HG02981 (cell line): ENCODE measurements at regions not wholly inside any gene's neighbourhood (a gene's known extent, or its start where the extent isn't known, plus 50 kb on each side); places are given as distances from the start of the nearest gene placed in this dataset.
A peak's percentile ranks its signal among the peaks of the same experiment; 100 is the strongest.
"Not testable (repeated sequence)": the region's sequence is repeated elsewhere in the genome, so short reads cannot be mapped to it uniquely, and the experiment has no call there.

ENCODE experiments used
- ATAC-seq: cut with Tn5 transposase; IDR thresholded peaks from one replicate; pipeline ENCODE4 v1.9.1; 2021; ENCODE audit warnings: mild to moderate bottlenecking, moderate library complexity; ENCODE audit not compliant: unreplicated experiment

GRCh38 chr2:88802026-88802425, 110.6 kb downstream of the RPIA start:
- ATAC-seq: not testable (repeated sequence)

- no peak for ATAC-seq
These were observed 115.9 kb downstream of the RPIA start for GRCh38 chr2:88807237-88807962.

- ATAC-seq: no peak
These were observed 116.6 kb downstream of the RPIA start for GRCh38 chr2:88808083-88808482.

GRCh38 chr2:88808652-88809051, 117.2 kb downstream of the RPIA start:
- no peak for ATAC-seq

GRCh38 chr2:88809216-88809615, 117.7 kb downstream of the RPIA start:
- no peak for ATAC-seq

- peak; percentile 78 for ATAC-seq
These were observed 118.5 kb downstream of the RPIA start for GRCh38 chr2:88810017-88810416.

- no peak for ATAC-seq
These were observed 119.0 kb downstream of the RPIA start for GRCh38 chr2:88810488-88810887.

GRCh38 chr2:88811233-88811632, 119.8 kb downstream of the RPIA start:
- no peak for ATAC-seq

- no peak for ATAC-seq
These were observed 120.2 kb downstream of the RPIA start for GRCh38 chr2:88811681-88812080.

- ATAC-seq: no peak
These were observed 122.1 kb downstream of the RPIA start for GRCh38 chr2:88813612-88814011.

- no peak for ATAC-seq
These were observed 123.8 kb downstream of the RPIA start for GRCh38 chr2:88815282-88815681.

GRCh38 chr2:88815697-88816096, 124.2 kb downstream of the RPIA start:
- ATAC-seq: no peak

- no peak for ATAC-seq
These were observed 126.9 kb downstream of the RPIA start for GRCh38 chr2:88818381-88818780.

GRCh38 chr2:88824951-88825350, 133.5 kb downstream of the RPIA start:
- ATAC-seq: no peak

GRCh38 chr2:88826399-88826798, 134.9 kb downstream of the RPIA start:
- ATAC-seq: no peak

GRCh38 chr2:88827821-88828220, 136.3 kb downstream of the RPIA start:
- ATAC-seq: no peak

- ATAC-seq: no peak
These were observed 137.1 kb downstream of the RPIA start for GRCh38 chr2:88828397-88829137.

- ATAC-seq: no peak
These were observed 138.4 kb downstream of the RPIA start for GRCh38 chr2:88829607-88830463.

- ATAC-seq: no peak
These were observed 139.8 kb downstream of the RPIA start for GRCh38 chr2:88831071-88831791.

GRCh38 chr2:88831792-88832248, 140.3 kb downstream of the RPIA start:
- peak; percentile 86 for ATAC-seq
